ENCODE measurements at regions not wholly inside any gene's neighbourhood (a gene's known extent, or its start where the extent isn't known, plus 50 kb on each side); places are given as distances from the start of the nearest gene placed in this dataset.
"Not testable (repeated sequence)": the region's sequence is repeated elsewhere in the genome, so short reads cannot be mapped to it uniquely, and the experiment has no call there.

DNA sequence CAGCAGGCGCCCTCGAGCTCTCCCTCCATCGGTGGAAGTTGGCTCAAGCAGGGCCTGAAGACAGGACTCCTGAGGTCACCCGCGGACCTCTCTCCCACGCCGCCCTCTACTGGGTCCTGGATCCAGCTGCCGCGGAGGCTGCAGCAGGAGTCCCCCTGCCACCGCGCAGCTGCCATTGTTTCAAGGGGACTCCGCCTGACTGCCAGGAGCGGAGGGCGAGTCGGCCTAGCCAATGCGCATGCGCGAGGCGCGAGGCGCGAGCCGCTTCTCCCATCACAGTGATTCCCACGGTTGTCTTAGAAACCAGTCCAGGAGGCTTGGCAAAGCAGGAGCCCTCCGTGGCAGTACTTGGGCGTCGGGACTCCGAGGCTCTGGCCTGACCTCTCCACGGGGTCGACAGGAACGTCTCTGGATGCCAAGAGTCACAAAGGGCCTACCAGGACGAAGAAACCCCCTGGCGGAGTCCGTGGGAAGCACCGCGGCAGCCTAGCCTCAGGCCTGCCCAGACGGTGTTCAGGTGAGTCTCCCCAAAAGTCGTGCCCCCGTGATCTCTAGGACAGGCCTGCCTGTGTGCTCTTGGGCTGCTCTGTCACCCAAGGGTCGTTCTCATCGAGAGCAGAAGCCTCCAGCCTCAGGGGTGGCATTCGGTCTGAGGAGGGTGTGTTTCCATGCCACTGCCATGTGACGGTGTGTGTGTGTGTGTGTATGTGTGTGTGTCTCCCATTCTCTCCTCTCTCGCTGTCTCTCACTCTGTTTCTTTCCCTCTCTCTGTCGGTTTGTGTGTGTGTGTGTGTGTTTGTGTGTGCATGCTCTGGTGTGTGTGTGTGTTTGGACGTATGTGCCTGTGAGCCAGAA lies 290.6 kb upstream of the ZNF337 start:
- ATAC-seq (ENCODE audit: low FRiP score) (no peak), DNase-seq (ENCODE audit: low spot score) (no peak)
- TF ChIP-seq, protein P1, sequence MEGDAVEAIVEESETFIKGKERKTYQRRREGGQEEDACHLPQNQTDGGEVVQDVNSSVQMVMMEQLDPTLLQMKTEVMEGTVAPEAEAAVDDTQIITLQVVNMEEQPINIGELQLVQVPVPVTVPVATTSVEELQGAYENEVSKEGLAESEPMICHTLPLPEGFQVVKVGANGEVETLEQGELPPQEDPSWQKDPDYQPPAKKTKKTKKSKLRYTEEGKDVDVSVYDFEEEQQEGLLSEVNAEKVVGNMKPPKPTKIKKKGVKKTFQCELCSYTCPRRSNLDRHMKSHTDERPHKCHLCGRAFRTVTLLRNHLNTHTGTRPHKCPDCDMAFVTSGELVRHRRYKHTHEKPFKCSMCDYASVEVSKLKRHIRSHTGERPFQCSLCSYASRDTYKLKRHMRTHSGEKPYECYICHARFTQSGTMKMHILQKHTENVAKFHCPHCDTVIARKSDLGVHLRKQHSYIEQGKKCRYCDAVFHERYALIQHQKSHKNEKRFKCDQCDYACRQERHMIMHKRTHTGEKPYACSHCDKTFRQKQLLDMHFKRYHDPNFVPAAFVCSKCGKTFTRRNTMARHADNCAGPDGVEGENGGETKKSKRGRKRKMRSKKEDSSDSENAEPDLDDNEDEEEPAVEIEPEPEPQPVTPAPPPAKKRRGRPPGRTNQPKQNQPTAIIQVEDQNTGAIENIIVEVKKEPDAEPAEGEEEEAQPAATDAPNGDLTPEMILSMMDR (IDR thresholded peaks at IDR 0.05) = no peak

DNA sequence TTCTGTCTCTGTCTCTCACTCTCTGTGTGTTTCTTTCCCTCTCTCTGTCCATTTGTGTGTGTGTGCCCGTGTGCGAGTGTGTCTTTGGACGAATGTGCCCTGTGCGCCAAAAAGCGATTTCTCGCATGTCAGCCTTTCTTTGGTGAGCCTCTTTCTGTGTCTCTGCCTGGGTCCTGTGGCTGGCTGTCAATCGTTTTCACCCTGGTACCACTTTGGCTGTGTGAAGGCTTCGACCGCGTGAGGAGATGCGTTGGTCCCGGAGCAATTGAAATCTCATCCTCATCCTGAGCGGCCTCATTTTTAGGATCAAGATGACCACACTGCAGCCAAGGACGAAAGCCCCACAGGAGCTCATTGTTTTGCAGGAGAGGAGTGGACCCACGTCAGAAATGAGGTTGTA lies 288.9 kb upstream of the ZNF337 start:
- TF ChIP-seq, protein P1 (IDR thresholded peaks at IDR 0.05) = no peak
- DNase-seq (ENCODE audit: low spot score) (no peak), ATAC-seq (ENCODE audit: low FRiP score) (no peak)

DNA sequence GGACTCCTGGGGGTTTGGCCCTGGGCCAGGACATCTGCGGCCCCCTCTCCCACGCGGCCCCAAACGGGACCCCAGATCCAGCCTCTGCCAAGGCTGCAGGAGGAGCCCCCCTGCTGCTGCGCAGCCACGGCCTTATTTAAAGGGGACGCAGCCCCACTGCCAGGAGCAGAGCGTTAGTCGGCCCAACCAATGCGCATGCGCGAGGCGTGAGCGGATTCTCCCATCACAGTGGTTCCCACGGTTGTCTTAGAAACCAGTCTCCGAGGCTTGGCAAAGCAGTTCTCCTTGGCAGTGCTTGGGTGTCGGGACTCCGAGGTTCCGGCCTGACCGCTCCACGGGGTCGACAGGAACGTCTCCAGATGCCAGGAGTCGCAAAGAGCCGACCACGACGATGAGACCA lies 288.3 kb upstream of the ZNF337 start:
- TF ChIP-seq, protein P1 (IDR thresholded peaks at IDR 0.05) = no peak
- DNase-seq (ENCODE audit: low spot score) (no peak), ATAC-seq (ENCODE audit: low FRiP score) (no peak)

DNA sequence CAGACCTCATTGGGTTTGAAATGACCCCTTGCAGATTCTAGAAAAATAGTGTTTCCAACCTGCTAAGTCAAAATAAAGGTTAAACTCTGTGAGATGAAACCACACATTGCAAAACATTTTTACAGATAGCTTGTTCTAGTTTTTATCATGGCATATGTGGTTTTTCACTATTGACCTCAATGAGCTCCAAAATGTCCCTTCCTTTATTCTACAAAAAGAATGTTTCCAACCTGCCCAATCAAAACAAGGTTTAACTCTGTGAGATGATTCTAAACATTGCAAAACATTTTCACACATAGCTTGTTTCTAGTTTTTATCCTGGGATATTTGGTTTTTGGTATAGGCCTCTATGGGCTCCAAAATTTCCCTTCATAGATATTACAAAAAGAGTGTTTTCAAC lies 286.0 kb upstream of the ZNF337 start:
- not testable (repeated sequence) for DNase-seq (ENCODE audit: low spot score); ATAC-seq (ENCODE audit: low FRiP score)

DNA sequence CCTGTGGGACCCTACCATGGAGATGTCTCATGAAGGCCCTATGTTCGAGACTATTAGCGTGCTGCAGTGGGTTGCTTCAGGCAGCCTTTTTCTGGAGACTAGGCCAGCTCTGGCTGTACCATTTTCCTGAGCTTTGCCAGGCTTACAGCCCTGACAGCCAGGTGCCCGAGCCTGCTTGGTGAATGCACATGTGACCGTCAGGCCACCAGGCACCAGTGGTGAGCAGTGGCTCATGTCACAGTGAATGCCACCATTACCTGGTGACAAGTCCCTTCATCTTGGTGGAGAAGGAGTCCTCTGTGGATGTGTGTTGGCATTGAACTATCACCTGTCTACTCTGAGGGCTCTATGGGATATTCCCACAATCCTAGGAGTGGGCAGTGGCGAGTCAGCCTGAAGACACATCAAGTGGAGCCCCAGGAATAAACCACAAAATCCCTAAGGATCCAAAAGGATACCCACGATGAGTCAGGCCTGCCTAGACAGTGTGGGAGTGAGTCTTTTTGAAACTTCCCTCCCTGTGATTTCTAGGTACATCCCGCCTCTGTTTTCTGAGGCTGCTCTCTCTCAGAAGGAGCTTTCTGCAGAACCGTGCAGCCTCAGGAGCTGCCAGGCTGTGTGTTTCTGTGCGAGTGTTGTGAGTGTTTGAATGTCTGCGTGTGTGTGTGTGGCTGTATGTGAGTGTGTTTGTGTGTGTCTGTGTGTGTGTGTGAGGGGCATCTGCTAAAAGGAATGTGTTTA lies 282.0 kb upstream of the ZNF337 start:
- DNase-seq (ENCODE audit: low spot score) = not testable (repeated sequence)

DNA sequence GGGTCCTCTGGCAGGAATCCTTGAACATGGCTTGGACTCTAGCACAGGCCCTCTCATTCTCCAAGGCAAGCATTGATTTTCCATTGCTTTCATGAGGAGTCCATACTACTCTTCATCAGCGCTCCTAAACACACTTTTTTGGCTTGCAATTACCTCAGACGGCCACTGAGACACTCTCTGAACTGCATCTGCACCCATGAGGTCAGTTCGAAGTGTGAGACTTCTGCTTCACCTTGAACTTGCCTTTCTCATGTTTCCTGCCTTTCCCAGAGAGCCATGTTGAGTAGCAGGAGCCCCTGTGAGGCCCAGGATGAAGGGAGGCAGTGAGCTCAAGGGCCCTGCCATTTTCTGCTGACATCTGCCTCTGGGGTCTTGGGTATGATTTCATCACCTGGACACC lies 279.2 kb upstream of the ZNF337 start:
- DNase-seq (ENCODE audit: low spot score); ATAC-seq (ENCODE audit: low FRiP score): not testable (repeated sequence)

More for the DNA sequence above, 282.0 kb upstream of the ZNF337 start:
- ATAC-seq (ENCODE audit: low FRiP score) = not testable (repeated sequence)

DNA sequence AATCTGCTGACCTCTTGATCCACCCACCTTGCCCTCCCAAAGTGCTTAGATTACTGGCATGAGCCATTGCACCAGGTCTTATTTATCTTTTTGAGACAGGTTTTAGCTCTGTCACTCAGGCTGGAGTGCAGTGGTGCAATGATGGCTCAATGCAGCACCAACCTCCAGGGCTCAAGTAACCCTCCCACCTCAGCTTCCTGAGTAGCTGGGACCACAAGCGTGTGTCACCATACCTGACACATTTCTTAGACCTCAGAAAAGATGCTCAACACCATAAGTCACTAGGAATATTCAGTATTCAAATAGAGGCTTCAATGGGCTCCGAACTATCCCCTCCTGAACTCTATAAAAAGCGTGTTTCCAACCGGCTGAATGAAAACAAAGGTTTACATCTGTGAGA lies 268.6 kb upstream of the ZNF337 start:
- not testable (repeated sequence) for DNase-seq (ENCODE audit: low spot score)

DNA sequence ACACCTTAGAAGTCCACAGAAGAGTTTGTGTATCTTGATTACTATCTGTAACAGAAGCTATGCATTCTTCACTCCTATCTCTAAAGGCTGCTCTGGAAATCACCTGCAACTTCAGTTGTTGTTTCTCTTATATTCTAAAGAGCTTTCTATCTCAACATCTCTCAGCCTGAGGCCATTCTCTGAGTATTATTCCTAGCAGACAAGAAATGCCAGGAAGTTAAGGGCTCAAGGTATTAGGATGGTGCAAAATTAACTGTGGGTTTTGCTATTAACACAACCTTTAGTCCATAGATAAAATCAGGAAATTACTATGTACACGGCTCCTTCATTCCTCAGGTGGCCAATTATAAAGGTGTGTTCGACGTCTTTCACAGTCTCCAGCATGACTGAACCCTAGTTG lies 257.2 kb upstream of the ZNF337 start:
- not testable (repeated sequence) for DNase-seq (ENCODE audit: low spot score); ATAC-seq (ENCODE audit: low FRiP score)

More for the DNA sequence above, 268.6 kb upstream of the ZNF337 start:
- ATAC-seq (ENCODE audit: low FRiP score) = not testable (repeated sequence)

DNA sequence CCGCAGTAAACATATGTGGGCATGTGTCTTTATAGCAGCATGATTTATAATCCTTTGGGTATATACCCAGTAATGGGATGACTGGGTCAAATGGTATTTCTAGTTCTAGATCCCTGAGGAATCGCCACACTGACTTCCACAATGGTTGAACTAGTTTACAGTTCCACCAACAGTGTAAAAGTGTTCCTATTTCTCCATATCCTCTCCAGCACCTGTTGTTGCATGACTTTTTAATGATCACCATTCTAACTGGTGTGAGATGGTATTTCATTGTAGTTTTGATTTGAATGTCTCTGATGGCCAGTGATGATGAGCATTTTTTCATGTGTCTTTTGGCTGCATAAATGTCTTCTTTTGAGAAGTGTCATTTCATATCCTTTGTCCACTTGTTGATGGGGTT lies 238.6 kb upstream of the ZNF337 start:
- not testable (repeated sequence) for DNase-seq (ENCODE audit: low spot score); ATAC-seq (ENCODE audit: low FRiP score)

DNA sequence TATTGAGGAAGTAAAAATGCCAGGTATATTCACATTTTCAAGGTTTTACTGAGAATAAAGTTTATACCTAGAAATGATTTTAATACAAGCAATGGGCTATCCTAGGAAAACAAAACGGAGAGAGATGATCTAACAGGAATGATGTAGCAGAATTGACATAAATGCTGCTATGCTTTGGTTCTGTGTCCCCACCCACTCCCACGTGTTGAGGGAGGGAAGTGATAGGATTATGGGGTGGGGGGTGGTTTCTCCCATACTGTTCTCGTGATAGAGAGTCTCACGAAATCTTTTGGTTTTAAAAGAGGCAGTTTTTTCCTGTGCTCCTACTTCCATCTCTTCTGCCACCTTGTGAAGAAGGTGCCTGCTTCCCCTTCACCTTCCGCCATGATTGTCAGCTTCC lies 236.2 kb upstream of the ZNF337 start:
- not testable (repeated sequence) for ATAC-seq (ENCODE audit: low FRiP score)

DNA sequence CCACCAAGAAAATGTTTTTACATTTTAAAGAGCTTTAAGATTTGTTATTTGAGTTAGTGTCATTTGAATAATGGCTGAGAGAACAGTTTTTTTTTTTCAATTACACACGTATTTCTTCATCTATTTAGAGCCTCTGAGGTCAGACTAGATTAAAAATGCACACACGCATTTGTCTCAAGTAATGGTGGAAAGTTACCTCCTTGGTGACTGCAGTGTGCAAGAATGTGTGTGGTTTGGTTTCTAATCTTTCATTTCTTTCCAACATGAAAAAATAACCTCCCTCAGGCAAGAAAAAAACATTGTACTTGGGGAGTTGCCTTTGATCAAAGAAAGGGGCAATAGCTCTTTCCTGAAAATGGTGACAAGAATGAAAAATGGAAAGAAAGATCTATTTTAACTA lies 235.5 kb upstream of the ZNF337 start:
- not testable (repeated sequence) for ATAC-seq (ENCODE audit: low FRiP score)

More for the DNA sequence above, 236.2 kb upstream of the ZNF337 start:
- not testable (repeated sequence) for DNase-seq (ENCODE audit: low spot score)

DNA sequence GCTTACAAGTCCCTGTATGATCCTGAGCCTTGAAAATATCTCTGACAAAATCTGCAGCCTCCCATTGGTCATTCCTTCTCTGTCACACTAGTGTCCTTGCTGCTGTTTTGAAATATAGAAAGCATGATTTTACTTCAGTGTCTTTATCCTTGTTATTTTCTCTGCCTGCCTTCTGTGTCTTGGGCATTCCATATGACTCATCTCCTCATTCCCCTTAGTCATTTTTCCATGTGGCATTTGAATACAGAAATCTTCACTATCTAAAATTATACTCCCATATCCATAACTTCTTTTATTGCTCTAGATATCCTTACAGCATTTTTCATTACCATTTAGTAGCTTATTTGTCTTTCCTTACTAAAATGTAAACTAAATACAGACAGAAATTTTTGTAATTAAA lies 205.7 kb upstream of the ZNF337 start:
- DNase-seq (ENCODE audit: low spot score); ATAC-seq (ENCODE audit: low FRiP score): not testable (repeated sequence)

More for the DNA sequence above, 235.5 kb upstream of the ZNF337 start:
- DNase-seq (ENCODE audit: low spot score) = not testable (repeated sequence)

DNA sequence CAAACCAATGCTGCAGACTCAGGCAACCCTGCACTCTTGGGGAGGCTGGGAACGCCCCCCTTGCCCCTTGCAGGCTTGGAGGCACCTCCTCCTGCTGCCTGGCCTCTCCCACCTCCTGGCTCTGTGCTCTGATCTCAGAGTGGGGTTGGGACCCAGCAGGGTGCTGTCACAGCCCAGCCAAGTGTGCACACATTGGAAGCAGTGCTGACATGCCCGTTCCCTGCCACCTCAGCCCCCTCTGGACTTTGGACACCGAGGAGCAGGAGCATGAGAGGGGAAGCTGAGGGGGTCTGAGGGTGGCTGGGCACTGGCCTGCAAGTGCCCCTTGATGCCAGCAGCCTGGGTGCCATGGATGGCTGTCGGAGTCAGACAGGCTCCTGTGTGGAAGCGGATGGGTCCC lies 202.0 kb upstream of the ZNF337 start:
- DNase-seq (ENCODE audit: low spot score); ATAC-seq (ENCODE audit: low FRiP score): not testable (repeated sequence)

DNA sequence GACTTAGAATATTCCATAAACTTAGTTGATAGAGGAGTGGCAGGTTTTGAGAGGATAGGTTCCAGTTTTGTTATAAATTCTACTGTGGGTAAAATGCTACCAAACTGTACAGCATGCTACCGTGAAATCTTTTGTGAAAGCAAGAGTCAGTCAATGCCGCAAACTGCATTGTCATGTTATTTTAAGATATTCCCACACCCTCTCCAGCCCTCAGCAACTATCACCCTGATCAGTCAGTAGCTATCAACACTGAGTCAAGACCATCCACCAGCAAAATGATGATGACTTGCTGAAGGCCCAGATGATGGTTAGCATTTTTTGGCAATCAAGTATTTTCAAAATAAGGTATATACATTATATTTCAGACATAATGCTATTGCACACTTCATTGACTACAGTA lies 182.4 kb upstream of the ZNF337 start:
- not testable (repeated sequence) for DNase-seq (ENCODE audit: low spot score); ATAC-seq (ENCODE audit: low FRiP score)

DNA sequence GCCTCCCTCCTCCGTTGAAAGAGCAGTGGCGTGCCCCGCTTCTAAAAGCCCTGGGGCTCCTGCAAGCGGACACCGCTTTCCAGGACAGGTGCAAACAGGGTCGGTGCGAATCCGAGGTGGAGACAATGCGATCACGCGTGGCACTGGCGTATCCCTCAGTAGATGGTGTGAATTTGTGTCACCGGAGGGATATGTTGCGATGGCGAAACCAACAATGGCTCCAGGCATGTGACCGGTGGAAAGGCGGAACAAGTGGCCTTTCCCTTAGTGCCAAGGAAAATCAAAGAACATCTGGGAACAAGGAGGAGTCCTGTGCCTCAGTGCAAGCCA lies 172.0 kb upstream of the ZNF337 start:
- not testable (repeated sequence) for DNase-seq (ENCODE audit: low spot score); ATAC-seq (ENCODE audit: low FRiP score)

All from omental fat pad (tissue), 3 donors.